ENCODE measurements at regions not wholly inside any gene's neighbourhood (a gene's known extent, or its start where the extent isn't known, plus 50 kb on each side); places are given as distances from the start of the nearest gene placed in this dataset.

DNA sequence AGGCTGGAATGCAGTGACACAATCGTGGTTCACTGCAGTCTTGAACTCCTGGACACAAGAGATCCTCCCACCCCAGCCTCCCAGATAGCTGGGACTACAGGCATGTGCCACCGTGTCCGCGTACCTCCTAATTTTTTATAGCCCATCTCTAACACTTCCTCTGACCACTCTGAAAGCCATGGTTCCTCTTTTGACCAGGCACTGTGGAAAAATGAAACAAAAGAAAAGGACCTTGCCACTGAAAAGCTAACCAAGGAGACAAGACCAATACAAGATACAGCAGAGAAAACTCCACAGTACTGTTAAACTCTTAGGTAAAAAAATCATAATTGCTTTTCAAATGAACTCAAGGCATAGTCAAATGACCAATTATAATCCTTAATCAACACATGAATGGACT lies 233.3 kb downstream of the NEDD1 start:
- DNase-seq (ENCODE audit: low spot score, unreplicated experiment) = no peak
- Mint-ChIP-seq H3K36me3 (ENCODE audit: insufficient read depth) (no peaks in the 10 kb centered on the region), H3K4me3 (ENCODE audit: low read depth) (no peak overlapping the region), H3K9me3 (ENCODE audit: low read depth) (no peaks in the 10 kb centered on the region), H3K4me1 (ENCODE audit: low read depth) (peaks cover 11% of the 10 kb centered on the region), H3K27ac (no peak overlapping the region), H3K27me3 (no peaks in the 10 kb centered on the region)
- TF ChIP-seq, protein P1, sequence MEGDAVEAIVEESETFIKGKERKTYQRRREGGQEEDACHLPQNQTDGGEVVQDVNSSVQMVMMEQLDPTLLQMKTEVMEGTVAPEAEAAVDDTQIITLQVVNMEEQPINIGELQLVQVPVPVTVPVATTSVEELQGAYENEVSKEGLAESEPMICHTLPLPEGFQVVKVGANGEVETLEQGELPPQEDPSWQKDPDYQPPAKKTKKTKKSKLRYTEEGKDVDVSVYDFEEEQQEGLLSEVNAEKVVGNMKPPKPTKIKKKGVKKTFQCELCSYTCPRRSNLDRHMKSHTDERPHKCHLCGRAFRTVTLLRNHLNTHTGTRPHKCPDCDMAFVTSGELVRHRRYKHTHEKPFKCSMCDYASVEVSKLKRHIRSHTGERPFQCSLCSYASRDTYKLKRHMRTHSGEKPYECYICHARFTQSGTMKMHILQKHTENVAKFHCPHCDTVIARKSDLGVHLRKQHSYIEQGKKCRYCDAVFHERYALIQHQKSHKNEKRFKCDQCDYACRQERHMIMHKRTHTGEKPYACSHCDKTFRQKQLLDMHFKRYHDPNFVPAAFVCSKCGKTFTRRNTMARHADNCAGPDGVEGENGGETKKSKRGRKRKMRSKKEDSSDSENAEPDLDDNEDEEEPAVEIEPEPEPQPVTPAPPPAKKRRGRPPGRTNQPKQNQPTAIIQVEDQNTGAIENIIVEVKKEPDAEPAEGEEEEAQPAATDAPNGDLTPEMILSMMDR (IDR thresholded peaks at IDR 0.05; ENCODE audit: unreplicated experiment) = no peak

DNA sequence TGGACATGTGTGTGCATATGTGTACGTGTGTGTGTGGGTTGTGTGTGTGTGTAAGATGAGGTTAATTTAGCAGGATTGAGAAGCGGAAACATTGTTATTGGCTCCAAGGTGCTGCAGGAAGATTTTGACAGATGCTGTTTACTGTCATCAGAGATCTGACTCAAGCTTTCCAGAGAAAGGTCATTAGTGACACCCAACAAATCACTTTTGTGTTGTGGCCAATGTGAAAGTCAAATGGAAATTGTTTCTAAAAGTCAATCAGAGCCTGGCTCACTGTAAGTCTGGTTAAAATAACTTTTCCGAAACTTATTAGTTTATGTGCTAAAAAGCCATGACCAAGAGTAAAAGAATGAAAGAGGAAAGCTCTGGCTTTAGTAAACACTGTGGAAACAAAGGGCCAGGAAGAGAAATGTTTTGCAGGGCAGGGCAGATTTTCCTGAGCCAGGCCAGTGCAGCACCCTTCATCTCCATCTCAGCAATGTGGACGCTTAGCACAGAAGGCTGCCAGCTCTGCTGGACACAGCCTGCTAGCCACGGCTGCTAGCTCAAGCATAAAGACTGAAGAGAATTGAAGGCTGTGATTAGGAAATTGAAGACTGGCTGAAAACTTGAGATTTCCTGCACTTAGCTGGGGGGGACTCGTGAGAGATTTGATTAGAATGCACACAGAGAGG lies 235.8 kb downstream of the NEDD1 start:
- TF ChIP-seq, protein P1 (IDR thresholded peaks at IDR 0.05; ENCODE audit: unreplicated experiment) = no peak
- Mint-ChIP-seq H3K4me1 (ENCODE audit: low read depth) (peaks cover 11% of the 10 kb centered on the region), H3K27ac (no peak overlapping the region), H3K4me3 (ENCODE audit: low read depth) (no peak overlapping the region), H3K36me3 (ENCODE audit: insufficient read depth) (no peaks in the 10 kb centered on the region), H3K27me3 (no peaks in the 10 kb centered on the region), H3K9me3 (ENCODE audit: low read depth) (no peaks in the 10 kb centered on the region)
- DNase-seq (ENCODE audit: low spot score, unreplicated experiment) = no peak

DNA sequence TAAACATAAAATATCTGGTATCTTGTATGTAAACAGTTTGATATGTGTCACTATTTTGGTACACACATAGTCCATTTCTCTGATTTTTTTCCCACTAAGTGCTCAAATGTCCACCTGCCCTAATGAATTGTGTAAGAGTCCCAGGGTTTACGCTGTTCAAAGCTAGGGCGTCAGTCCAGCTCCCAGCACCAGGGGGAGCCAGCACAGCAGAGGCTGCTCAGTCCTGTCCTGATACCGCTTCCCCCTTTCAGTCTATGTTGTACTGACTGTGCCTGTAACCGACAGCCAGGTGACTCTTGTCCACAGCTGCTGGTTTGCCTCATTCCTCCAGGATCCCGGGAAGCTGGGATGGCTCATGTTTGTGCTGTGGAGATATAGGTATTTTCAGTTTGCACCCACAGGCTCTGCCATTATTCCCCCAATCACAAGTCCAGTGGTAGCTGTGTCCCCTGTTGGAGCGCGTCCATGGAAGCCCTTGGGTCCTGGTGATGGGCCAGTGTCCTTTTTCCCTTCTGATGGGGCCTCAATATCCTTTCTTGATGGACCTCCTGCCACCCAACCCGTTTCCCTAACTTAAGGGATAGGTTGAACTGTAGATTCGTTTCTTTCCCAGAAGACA lies 242.0 kb downstream of the NEDD1 start:
- TF ChIP-seq, protein P1 (IDR thresholded peaks at IDR 0.05; ENCODE audit: unreplicated experiment) = peak; percentile 85
- Mint-ChIP-seq H3K9me3 (ENCODE audit: low read depth) (no peaks in the 10 kb centered on the region), H3K27me3 (no peaks in the 10 kb centered on the region), H3K4me3 (ENCODE audit: low read depth) (no peak overlapping the region), H3K4me1 (ENCODE audit: low read depth) (no peaks in the 10 kb centered on the region), H3K36me3 (ENCODE audit: insufficient read depth) (no peaks in the 10 kb centered on the region), H3K27ac (no peak overlapping the region)
- DNase-seq (ENCODE audit: low spot score, unreplicated experiment) = peak; percentile 44

DNA sequence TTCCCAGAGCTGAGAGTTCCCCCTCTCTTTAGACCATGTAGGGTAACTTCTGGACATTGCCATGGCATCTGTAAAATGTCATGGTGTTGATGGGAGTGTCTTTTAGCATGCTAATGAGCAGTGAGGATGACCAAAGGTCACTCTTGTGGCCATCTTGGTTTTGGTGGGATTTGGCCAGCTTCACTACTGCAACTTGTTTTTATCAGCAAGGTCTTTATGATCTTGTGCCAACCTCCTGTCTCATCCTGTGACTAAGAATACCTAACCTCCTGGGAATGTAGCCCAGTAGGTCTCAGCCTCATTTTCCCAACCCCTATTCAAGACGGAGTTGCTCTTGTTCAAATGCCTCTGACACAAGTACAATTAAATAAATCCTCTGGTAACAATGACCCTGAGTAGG lies 244.4 kb downstream of the NEDD1 start:
- TF ChIP-seq, protein P1 (IDR thresholded peaks at IDR 0.05; ENCODE audit: unreplicated experiment) = no peak
- H3K27me3 Mint-ChIP-seq = no peaks in the 10 kb centered on the region
- H3K4me3 Mint-ChIP-seq (ENCODE audit: low read depth) = no peak overlapping the region
- DNase-seq (ENCODE audit: low spot score, unreplicated experiment) = no peak
- no peaks in the 10 kb centered on the region for H3K4me1 Mint-ChIP-seq (ENCODE audit: low read depth)
- H3K9me3 Mint-ChIP-seq (ENCODE audit: low read depth) = no peaks in the 10 kb centered on the region
- H3K27ac Mint-ChIP-seq = no peak overlapping the region
- no peaks in the 10 kb centered on the region for H3K36me3 Mint-ChIP-seq (ENCODE audit: insufficient read depth)

DNA sequence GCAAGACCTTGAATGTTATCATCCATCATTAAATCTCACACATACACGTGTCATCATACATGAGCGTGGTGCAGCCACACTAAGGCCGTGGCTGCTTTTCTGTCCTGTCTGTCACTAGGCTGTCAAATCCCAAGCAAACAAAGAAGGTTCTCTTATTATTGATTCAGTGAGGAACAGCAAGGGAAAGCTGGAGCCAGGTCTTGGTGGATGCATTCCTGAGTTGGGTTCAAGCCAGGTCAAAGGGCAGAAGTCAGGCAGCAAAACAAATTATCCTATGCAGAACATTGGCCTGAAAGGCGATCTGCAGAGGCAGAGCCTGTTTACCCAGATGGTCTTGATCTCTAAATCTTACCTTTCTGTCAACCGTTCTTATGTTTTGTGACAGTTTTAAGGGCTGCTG lies 252.3 kb downstream of the NEDD1 start:
- Mint-ChIP-seq H3K9me3 (ENCODE audit: low read depth) (peaks cover 3% of the 10 kb centered on the region), H3K4me1 (ENCODE audit: low read depth) (peaks cover 22% of the 10 kb centered on the region), H3K27me3 (no peaks in the 10 kb centered on the region), H3K36me3 (ENCODE audit: insufficient read depth) (no peaks in the 10 kb centered on the region), H3K27ac (peak overlapping the region; percentile 18), H3K4me3 (ENCODE audit: low read depth) (no peak overlapping the region)
- no peak for DNase-seq (ENCODE audit: low spot score, unreplicated experiment)
- TF ChIP-seq, protein P1 (IDR thresholded peaks at IDR 0.05; ENCODE audit: unreplicated experiment) = no peak

Data from progenitor cell of endocrine pancreas (in vitro differentiated cells).